Common myeloid progenitor, CD34-positive (primary cell): ENCODE measurements at regions not wholly inside any gene's neighbourhood (a gene's known extent, or its start where the extent isn't known, plus 50 kb on each side); places are given as distances from the start of the nearest gene placed in this dataset.

Experiments used
- CTCF ChIA-PET: fragments of 350-600 bp; sonication (Branson Sonifier 250); formaldehyde crosslinking; loops from one replicate; lab custom pipeline; 2021; ENCODE audit warnings: antibody characterized with exemption; lab: Charles Lee
- POLR2A ChIA-PET: fragments of 350-600 bp; sonication (Branson Sonifier 250); formaldehyde crosslinking; loops from one replicate; lab custom pipeline; 2021; ENCODE audit warnings: antibody characterized with exemption; lab: Charles Lee
- DNase-seq, 3 donors: peaks; one replicate each; pipeline versions ENCODE4 v3.0.0 to v3.0.0-alpha.2; 2013
- H3K27ac ChIP-seq, 2 experiments: 1 replicate in 1 of 2; 2 replicates in 1 of 2; pipeline ENCODE4 v1.7.0; 2013; ENCODE audit warnings: inconsistent platforms in 2 of 2, low read length in 2 of 2, mild to moderate bottlenecking in 2 of 2, low read depth in 1 of 2, moderate library complexity in 1 of 2; ENCODE audit not compliant: severe bottlenecking in 2 of 2, insufficient read depth in 1 of 2, poor library complexity in 1 of 2
- H3K27me3 ChIP-seq, 5 experiments: replicated peaks in 2 of 5; 1 replicate in 3 of 5; 2 replicates in 2 of 5; pipeline versions ENCODE4 v1.6.1 to v1.7.0; 2013; ENCODE audit warnings: low read length in 4 of 5, mild to moderate bottlenecking in 2 of 5, moderate library complexity in 2 of 5, inconsistent platforms in 1 of 5; ENCODE audit not compliant: insufficient read depth in 5 of 5, control insufficient read depth in 4 of 5
- H3K36me3 ChIP-seq, 4 experiments: 1 replicate in 2 of 4; 2 replicates in 2 of 4; pipeline versions ENCODE4 v1.6.1 to v1.7.0; 2013; ENCODE audit warnings: low read length in 3 of 4, control low read depth in 1 of 4, mild to moderate bottlenecking in 1 of 4; ENCODE audit not compliant: control insufficient read depth in 4 of 4, insufficient read depth in 4 of 4
- H3K4me1 ChIP-seq, 4 experiments: 1 replicate in 3 of 4; 2 replicates in 1 of 4; pipeline versions ENCODE4 v1.6.1 to v1.7.1; 2013; ENCODE audit warnings: low read length in 3 of 4, mild to moderate bottlenecking in 3 of 4, control low read depth in 1 of 4, inconsistent platforms in 1 of 4, moderate library complexity in 1 of 4; ENCODE audit not compliant: control insufficient read depth in 4 of 4, insufficient read depth in 4 of 4; ENCODE audit errors: control extremely low read depth in 1 of 4
- H3K4me3 ChIP-seq, 7 experiments: 1 replicate in 4 of 7; 2 replicates in 3 of 7; pipeline versions ENCODE4 v1.5.1 to v1.7.0; 2013; ENCODE audit warnings: mild to moderate bottlenecking in 7 of 7, low read length in 6 of 7, moderate library complexity in 6 of 7, inconsistent platforms in 2 of 7, low read depth in 2 of 7, control low read depth in 1 of 7; ENCODE audit not compliant: insufficient read depth in 4 of 7, control insufficient read depth in 1 of 7; ENCODE audit errors: extremely low read depth in 1 of 7
- H3K9me3 ChIP-seq, 5 experiments: 1 replicate in 4 of 5; 2 replicates in 1 of 5; pipeline versions ENCODE4 v1.6.1 to v1.7.1; 2013; ENCODE audit warnings: low read length in 4 of 5, mild to moderate bottlenecking in 2 of 5, inconsistent platforms in 1 of 5, low read depth in 1 of 5, moderate library complexity in 1 of 5; ENCODE audit not compliant: control insufficient read depth in 4 of 5, insufficient read depth in 2 of 5; ENCODE audit errors: control extremely low read depth in 1 of 5
- whole genome bisulfite sequencing: methylation state at CpG from one replicate; pipeline ENCODE4 v1.1.5; 2013; ENCODE audit not compliant: insufficient coverage; 5-methylcytosine and 5-hydroxymethylcytosine counted together

DNA sequence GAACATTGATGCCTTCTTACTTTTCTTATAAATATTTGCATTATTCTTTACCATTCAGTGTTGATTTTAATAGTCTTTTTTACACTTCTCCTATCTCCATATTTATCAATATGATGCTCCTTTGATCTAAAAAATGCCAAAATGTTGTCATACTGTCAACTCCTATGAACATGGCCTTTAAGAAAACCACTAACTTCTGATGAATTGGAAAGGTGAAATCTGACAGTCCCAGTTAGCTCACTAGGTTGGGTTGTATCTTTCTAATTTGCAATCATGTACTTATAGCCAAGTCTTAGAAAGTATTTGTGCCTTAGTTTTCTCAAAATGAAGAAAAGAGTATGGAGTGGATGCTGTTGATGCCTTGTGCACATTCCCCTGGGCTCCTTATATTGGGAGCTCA lies 75.4 kb upstream of the SPACA1 start:
- ChIA-PET POLR2A (no interaction called here), CTCF (no interaction called here)
- H3K4me3 ChIP-seq, result no peak overlapping the region
- no peak overlapping the region for H3K27ac ChIP-seq
- peaks cover 6 to 19% (median 15%) of the 10 kb centered on the region in 5 experiments for H3K27me3 ChIP-seq
- peaks cover 0 to 3% (median 0%) of the 10 kb centered on the region in 4 experiments for H3K4me1 ChIP-seq
- H3K36me3 ChIP-seq, result no peaks in the 10 kb centered on the region
- no peaks in the 10 kb centered on the region for H3K9me3 ChIP-seq
- DNase-seq, result no peak

DNA sequence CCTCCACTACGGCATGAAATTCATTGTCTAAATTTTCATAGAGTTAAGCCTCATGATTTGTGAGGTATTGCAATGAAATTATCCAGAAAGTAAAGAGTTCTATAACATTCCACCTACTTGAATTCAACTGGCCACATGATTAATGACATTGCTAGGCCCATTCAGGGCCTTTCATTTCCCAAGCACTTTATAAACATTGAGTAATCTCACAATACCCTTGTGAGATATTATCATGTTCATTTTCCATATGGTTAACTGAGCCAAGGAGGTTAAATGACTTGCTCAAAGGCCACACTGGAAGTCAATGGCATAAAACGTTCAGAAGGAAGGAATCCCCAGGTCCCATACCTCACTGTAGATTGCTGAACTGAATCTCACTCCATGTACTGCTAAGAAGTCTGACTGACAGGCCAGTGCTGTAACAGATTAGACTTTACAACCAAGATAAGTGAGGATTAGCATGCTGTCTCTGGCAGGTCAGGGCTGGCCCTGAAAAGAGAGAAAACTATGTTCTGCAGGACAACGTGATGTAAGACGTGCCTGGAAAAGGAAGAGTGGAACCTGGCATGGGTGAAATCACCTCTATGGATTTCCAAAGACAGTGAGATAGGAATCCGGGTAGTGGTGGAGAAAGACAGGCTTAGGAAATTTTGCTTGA lies 75.9 kb upstream of the SPACA1 start:
- DNase-seq, result no peak
- H3K4me1 ChIP-seq, result peaks cover 0 to 3% (median 0%) of the 10 kb centered on the region in 4 experiments
- ChIA-PET POLR2A (no interaction called here), CTCF (no interaction called here)
- no peaks in the 10 kb centered on the region for H3K36me3 ChIP-seq
- H3K27me3 ChIP-seq, result peaks cover 10 to 21% (median 19%) of the 10 kb centered on the region in 5 experiments
- no peak overlapping the region for H3K4me3 ChIP-seq
- 91% methylated on average over 4 of the region's 5 CpGs for WGBS
- H3K9me3 ChIP-seq, result no peaks in the 10 kb centered on the region
- no peak overlapping the region for H3K27ac ChIP-seq

DNA sequence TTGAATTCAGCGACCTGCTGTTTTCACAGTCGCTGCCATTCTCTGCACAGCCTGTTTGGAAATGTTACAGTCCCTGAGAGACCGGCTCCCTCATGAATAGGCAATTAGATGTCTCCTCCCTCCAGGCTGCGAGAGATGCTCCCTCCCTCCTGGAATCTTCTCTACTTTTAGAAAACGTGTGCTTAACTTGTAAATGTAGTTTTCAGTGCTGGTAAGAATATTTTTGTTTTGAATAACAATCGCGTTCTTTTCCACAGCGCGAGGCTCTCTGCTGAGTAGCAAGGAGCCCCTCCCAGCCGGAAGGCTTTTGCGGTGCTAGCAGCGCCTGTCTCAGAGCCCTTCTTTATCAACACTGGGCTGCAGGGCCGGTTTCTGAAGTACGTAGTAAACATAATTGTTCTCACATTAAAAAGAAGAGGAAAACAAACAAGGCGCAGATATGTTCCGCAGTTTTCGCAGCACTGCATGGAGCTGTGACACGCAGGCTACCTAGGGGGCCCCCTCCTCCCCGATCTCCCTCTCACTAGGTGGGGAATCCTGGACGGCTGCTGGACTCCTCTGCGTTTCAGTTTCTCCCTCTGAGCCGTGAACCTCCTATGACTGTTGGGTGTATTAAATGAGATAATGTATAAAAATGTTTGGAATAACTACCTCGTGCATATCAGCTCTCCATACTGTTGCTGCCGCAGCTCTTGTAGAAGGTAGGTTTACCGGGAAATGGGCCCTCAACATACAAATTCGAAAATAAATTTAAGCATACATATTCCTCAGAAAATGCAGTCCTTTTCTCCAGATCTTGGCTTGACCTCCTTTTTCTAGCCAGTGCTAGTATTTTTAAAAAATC lies 79.0 kb upstream of the SPACA1 start:
- H3K4me1 ChIP-seq, result peaks cover 0 to 3% (median 0%) of the 10 kb centered on the region in 4 experiments
- H3K27me3 ChIP-seq, result peaks cover 10 to 23% (median 19%) of the 10 kb centered on the region in 5 experiments
- CTCF ChIA-PET, result interaction anchor here (0.6 kb wide), 1 partner anchor 1058 kb away, joined by 3 read pairs; no protein-coding TSS in a partner anchor
- WGBS, result 0% methylated on average over 10 of the region's 26 CpGs
- POLR2A ChIA-PET, result no interaction called here
- peak overlapping the region in 5 of 7 experiments; percentile 47 to 75 (median 58) for H3K4me3 ChIP-seq
- no peaks in the 10 kb centered on the region for H3K36me3 ChIP-seq
- DNase-seq, result peak in 2 of 3 donors; percentile 37 to 51
- peaks cover 0 to 6% (median 0%) of the 10 kb centered on the region in 5 experiments for H3K9me3 ChIP-seq
- no peak overlapping the region for H3K27ac ChIP-seq

DNA sequence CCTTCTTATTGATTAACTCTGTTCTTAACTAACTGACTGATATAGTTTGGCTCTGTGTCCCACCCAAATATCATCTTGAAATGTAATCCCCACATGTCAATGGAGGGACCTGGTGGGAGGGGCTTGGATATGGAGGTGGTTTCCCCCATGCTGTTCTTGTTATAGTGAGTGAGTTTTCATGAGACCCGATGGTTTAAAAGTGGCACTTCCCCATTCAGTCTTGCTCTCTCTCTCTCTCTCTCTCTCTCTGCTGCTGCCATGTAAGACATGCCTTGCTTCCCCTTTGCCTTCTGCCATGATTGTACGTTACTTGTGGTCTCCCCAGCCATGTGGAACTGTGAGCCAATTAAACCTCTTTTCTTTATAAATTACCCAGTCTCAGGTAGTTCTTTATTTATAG lies 81.8 kb upstream of the SPACA1 start:
- H3K9me3 ChIP-seq, result peaks cover 0 to 6% (median 0%) of the 10 kb centered on the region in 5 experiments
- no peak overlapping the region for H3K27ac ChIP-seq
- H3K27me3 ChIP-seq, result peaks cover 10 to 23% (median 19%) of the 10 kb centered on the region in 5 experiments
- CTCF ChIA-PET, result no interaction called here
- WGBS, result no CpG with 5 or more reads among the region's 2 CpGs
- DNase-seq, result peak in 2 of 3 donors; percentile 11 to 46
- POLR2A ChIA-PET, result no interaction called here
- peaks cover 0 to 3% (median 0%) of the 10 kb centered on the region in 4 experiments for H3K4me1 ChIP-seq
- no peak overlapping the region for H3K4me3 ChIP-seq
- no peaks in the 10 kb centered on the region for H3K36me3 ChIP-seq

DNA sequence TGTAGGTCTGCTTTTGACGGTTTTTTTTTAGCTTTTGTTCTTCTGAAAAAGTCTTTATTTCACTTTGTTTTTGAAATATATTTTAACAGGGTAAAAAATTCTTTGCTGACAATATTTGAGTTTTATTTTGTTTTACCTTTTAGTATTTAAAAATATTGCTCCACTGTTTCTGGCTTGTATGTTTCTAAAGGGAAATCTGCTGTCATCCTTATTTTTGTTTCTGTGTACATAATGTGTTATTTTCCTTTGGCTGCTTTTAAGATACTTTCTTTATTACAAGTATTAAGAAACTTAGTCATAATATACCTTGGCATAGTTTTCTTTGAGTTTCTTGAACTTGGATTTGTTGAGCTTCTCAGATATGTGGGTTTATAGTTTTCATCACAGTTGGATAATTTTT lies 88.6 kb upstream of the SPACA1 start:
- H3K4me3 ChIP-seq, result no peak overlapping the region
- ChIA-PET CTCF (no interaction called here), POLR2A (no interaction called here)
- H3K27me3 ChIP-seq, result no peaks in the 10 kb centered on the region
- no peak for DNase-seq
- H3K4me1 ChIP-seq, result no peaks in the 10 kb centered on the region
- no peaks in the 10 kb centered on the region for H3K36me3 ChIP-seq
- WGBS, result no CpG with 5 or more reads among the region's 1 CpG
- H3K27ac ChIP-seq, result no peak overlapping the region
- no peaks in the 10 kb centered on the region for H3K9me3 ChIP-seq

DNA sequence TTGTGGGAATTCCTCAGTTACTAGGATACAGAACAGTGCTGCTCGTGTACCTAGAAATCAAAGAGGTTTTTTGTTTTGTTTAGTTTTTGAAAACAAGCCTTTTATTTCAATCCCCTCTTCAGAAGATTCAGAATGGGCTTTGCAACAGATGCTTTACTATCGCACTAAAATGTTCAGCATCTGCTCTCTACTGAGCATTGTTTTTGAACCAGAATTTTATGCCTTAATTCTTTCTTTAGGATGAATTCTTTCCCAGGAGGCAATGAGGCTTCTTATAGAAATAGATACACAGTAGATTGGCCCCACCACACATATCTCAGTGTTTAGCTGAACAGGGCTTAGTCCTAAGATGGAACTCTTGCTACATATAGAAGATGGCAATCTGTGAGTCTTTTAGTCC lies 95.9 kb upstream of the SPACA1 start:
- DNase-seq, result no peak
- no peaks in the 10 kb centered on the region for H3K27me3 ChIP-seq
- H3K27ac ChIP-seq, result no peak overlapping the region
- 100% methylated on average over 1 of the region's 2 CpGs for WGBS
- ChIA-PET CTCF (interaction anchor here (1.4 kb wide), 1 partner anchor 11 kb away, joined by 3 read pairs; no protein-coding TSS in a partner anchor), POLR2A (no interaction called here)
- no peaks in the 10 kb centered on the region for H3K36me3 ChIP-seq
- H3K4me1 ChIP-seq, result no peaks in the 10 kb centered on the region
- H3K4me3 ChIP-seq, result no peak overlapping the region
- no peaks in the 10 kb centered on the region for H3K9me3 ChIP-seq

DNA sequence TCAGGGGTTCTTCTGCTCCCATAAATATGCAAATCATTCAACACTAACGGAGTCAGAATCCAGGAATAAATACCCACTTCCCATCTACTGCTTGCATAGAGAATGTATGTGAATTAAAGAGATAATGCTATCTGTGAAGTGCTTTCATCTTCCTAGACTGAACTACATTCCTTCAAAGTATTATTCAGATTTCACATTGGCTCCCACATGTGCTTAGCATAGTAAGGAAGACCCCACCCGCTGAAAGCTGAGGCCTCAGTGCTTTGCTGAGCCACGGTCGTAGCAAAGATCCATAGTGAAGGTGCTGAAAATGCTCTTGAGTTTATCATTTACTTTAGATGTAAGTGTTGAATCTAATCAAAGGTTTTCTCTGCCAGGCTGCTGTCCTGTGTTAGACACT lies 97.0 kb upstream of the SPACA1 start:
- Histone ChIP-seq H3K36me3 (no peaks in the 10 kb centered on the region), H3K27me3 (no peaks in the 10 kb centered on the region), H3K27ac (no peak overlapping the region), H3K9me3 (no peaks in the 10 kb centered on the region), H3K4me3 (no peak overlapping the region), H3K4me1 (no peaks in the 10 kb centered on the region)
- POLR2A ChIA-PET, result no interaction called here
- CTCF ChIA-PET, result interaction anchor here (1.4 kb wide), 1 partner anchor 10 kb away, joined by 3 read pairs; no protein-coding TSS in a partner anchor
- 100% methylated on average over 3 of the region's 4 CpGs for WGBS
- DNase-seq, result no peak
